Activated CD4-positive, alpha-beta T cell treated with anti-CD3 and anti-CD28 coated beads, Interleukin-2, amount 10 ng/mL, durations not matched to agents 24 days and 14 days (primary cell): ENCODE measurements at regions not wholly inside any gene's neighbourhood (a gene's known extent, or its start where the extent isn't known, plus 50 kb on each side); places are given as distances from the start of the nearest gene placed in this dataset.
"Not testable (repeated sequence)": the region's sequence is repeated elsewhere in the genome, so short reads cannot be mapped to it uniquely, and the experiment has no call there.

Source experiments
- DNase-seq: peaks from one replicate; pipeline ENCODE4 v3.0.0; 2022
- H3K27ac Mint-ChIP-seq: one replicate; pipeline ENCODE4 v1.8.0; 2022; ENCODE audit warnings: mild to moderate bottlenecking, mixed read lengths
- H3K27me3 Mint-ChIP-seq: one replicate; pipeline ENCODE4 v1.8.0; 2022; ENCODE audit warnings: mixed read lengths
- H3K36me3 Mint-ChIP-seq: one replicate; pipeline ENCODE4 v1.8.0; 2022; ENCODE audit warnings: low read depth, mild to moderate bottlenecking, mixed read lengths
- H3K4me1 Mint-ChIP-seq: one replicate; pipeline ENCODE4 v1.8.0; 2021; ENCODE audit warnings: mixed read lengths
- H3K4me3 Mint-ChIP-seq: one replicate; pipeline ENCODE4 v1.8.0; 2022; ENCODE audit warnings: mild to moderate bottlenecking, moderate library complexity, mixed read lengths
- H3K9me3 Mint-ChIP-seq: one replicate; pipeline ENCODE4 v1.8.0; 2021; ENCODE audit warnings: mixed read lengths
- intact Hi-C: fragments of 100-400 bp; cut with micrococcal nuclease; formaldehyde crosslinking; loops from one replicate; pipeline ENCODE4 v1.15.1; 2023

DNA sequence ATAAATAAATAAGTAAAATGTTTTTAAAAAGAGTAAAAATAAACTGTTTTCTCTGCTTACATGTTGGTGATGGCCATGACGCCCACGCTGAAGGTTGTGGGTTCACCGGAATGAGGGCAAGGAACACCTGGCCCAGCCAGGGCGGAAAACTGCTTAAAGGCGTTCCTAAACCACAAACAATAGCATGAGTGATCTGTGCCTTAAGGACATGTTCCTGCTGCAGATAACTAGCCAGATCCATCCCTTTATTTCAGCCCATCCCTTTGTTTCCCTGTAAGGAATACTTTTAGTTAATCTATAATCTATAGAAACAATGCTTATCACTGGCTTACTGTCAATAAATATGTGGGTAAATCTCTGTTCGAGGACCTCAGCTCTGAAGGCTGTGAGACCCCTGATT, 63.3 kb upstream of the CEP78 start:
- H3K27me3 Mint-ChIP-seq: peaks cover 18% of the 10 kb centered on the region
- DNase-seq, H3K4me3 Mint-ChIP-seq, H3K4me1 Mint-ChIP-seq, intact Hi-C loops, H3K36me3 Mint-ChIP-seq, H3K27ac Mint-ChIP-seq, H3K9me3 Mint-ChIP-seq: not testable (repeated sequence)

DNA sequence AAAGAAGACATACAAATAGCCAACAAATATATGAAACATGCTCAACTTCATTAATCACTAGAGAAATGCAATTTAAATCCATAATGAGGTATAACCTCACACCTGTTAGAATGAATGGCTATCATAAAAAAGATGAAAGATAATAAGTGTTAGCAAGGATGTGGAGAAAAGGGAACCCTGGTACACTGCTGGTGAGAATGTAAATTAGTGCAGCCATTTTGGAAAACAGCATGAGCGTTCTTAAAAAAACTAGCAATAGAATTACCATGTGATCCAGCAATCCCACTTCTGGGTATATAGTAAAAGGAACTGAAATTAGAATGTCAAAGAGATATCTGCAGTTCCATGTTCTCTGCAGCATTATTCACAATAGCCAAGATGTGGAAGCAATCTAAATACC, 64.2 kb upstream of the CEP78 start:
- H3K9me3 Mint-ChIP-seq: peaks cover 3% of the 10 kb centered on the region
- no peak overlapping the region for H3K27ac Mint-ChIP-seq
- H3K4me1 Mint-ChIP-seq: no peaks in the 10 kb centered on the region
- DNase-seq: no peak
- H3K27me3 Mint-ChIP-seq: peaks cover 15% of the 10 kb centered on the region
- no peaks in the 10 kb centered on the region for H3K36me3 Mint-ChIP-seq
- no peak overlapping the region for H3K4me3 Mint-ChIP-seq
- intact Hi-C loops: no loop called here

DNA sequence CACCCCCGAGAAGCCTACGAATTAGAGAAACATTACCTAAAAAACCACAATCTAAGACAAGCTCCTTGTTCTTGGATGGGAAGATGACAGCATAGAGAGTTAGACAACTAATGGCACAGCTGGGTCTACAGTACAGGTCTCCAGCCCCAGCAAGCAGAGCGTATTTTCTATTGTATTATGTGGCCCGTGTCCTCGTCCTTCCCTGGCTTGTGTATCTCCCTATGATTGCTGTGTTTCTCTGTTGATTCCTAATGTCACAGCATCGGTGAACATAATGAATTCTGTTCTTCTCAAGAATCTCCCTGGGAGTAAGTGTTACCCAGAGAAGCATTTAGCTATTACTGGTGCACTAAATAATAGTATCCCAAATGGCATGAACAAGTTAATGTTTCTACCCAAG, 66.8 kb upstream of the CEP78 start:
- peaks cover 2% of the 10 kb centered on the region for H3K4me1 Mint-ChIP-seq
- H3K9me3 Mint-ChIP-seq: peaks cover 6% of the 10 kb centered on the region
- DNase-seq: no peak
- H3K27me3 Mint-ChIP-seq: peaks cover 14% of the 10 kb centered on the region
- no peak overlapping the region for H3K4me3 Mint-ChIP-seq
- peaks cover 2% of the 10 kb centered on the region for H3K36me3 Mint-ChIP-seq
- intact Hi-C loops: no loop called here
- no peak overlapping the region for H3K27ac Mint-ChIP-seq

DNA sequence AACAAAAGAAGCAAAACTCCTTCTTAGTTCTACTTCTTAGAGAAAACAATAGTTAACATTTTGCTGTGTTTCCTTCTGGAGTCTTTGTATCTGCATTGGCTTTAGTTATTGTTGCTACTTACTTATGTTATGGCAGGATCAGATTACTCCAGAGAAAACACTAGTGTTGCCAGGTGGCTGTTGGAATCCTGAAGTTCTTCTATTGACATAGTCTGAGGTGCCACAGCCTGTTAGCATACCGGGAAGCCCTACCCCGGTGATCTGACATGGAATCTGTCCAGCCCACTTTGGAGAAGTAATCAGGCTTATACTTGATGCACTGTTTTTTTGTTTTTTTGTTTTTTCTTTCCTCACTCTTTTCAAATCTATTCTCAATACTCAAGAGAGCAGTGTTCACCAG, 68.5 kb upstream of the CEP78 start:
- Mint-ChIP-seq H3K9me3 (peaks cover 14% of the 10 kb centered on the region), H3K27me3 (peaks cover 13% of the 10 kb centered on the region), H3K36me3 (peaks cover 4% of the 10 kb centered on the region), H3K27ac (no peak overlapping the region), H3K4me1 (peaks cover 2% of the 10 kb centered on the region), H3K4me3 (no peak overlapping the region)
- intact Hi-C loops: no loop called here
- no peak for DNase-seq

DNA sequence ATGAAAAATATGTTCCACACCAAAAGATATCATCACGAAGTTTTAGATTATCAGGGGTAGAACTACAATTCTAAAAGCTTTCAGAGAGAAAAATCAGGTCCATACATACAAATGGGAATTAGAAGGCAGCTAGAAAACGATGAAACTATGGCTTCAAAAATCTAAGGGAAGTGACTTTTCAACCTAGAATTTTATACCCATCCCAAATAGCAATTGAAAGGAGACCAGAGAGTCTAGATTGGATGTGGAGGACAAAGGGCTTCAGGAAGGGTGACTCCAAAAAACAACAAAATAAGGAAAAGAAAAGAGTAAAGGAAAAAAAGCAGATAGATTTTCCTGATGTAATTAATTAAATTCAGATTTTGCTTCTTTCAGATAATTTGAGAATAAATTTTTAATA, 72.0 kb upstream of the CEP78 start:
- Mint-ChIP-seq H3K27me3 (peaks cover 13% of the 10 kb centered on the region), H3K4me1 (peaks cover 2% of the 10 kb centered on the region), H3K4me3 (no peak overlapping the region), H3K9me3 (peaks cover 11% of the 10 kb centered on the region), H3K36me3 (peaks cover 4% of the 10 kb centered on the region), H3K27ac (no peak overlapping the region)
- no peak for DNase-seq
- intact Hi-C loops: no loop called here

DNA sequence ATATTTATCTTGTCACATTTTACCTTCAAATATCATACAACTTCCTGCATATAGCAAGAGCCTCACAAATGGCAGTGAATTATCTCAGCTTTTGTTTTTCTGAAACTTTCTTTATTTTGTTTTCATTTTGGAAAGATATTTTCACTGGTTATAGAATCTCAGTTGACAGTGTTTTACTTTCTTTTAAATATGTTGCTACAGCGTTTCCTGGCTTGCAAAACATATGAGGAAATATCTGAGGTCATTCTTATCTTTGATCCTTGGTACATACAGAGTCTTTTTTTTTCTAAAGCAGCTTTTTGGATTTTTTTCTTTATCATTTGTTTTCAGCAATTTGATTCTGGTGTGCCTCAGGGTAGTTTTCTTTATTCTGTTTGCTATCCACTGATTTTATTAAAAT, 77.6 kb upstream of the CEP78 start:
- H3K27me3 Mint-ChIP-seq: peaks cover 41% of the 10 kb centered on the region
- DNase-seq: no peak
- H3K9me3 Mint-ChIP-seq: peaks cover under 1% of the 10 kb centered on the region
- no peaks in the 10 kb centered on the region for H3K4me1 Mint-ChIP-seq
- intact Hi-C loops: no loop called here
- no peak overlapping the region for H3K27ac Mint-ChIP-seq
- H3K36me3 Mint-ChIP-seq: no peaks in the 10 kb centered on the region
- H3K4me3 Mint-ChIP-seq: no peak overlapping the region

DNA sequence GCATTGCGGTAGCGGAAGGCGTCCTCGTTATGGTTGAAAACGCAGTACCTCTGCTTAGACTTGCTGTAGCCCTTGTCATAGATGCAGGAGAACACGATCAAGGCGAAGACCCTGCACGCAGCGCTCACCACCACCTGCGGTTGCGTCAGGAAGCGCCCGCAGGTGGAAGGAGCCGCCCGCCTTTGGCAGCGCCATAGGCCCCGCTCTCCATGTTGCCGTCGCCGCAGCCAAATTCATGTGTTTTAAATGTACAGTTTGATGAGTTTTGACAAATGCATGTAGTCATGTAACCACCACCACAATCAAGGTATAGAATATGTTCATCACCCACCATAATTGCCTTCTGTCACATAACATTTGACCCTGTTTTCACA, 84.9 kb upstream of the CEP78 start:
- Mint-ChIP-seq H3K36me3 (no peaks in the 10 kb centered on the region), H3K27ac (no peak overlapping the region), H3K4me1 (no peaks in the 10 kb centered on the region), H3K9me3 (peaks cover 9% of the 10 kb centered on the region), H3K27me3 (peaks cover 16% of the 10 kb centered on the region), H3K4me3 (no peak overlapping the region)
- no peak for DNase-seq
- intact Hi-C loops: no loop called here

DNA sequence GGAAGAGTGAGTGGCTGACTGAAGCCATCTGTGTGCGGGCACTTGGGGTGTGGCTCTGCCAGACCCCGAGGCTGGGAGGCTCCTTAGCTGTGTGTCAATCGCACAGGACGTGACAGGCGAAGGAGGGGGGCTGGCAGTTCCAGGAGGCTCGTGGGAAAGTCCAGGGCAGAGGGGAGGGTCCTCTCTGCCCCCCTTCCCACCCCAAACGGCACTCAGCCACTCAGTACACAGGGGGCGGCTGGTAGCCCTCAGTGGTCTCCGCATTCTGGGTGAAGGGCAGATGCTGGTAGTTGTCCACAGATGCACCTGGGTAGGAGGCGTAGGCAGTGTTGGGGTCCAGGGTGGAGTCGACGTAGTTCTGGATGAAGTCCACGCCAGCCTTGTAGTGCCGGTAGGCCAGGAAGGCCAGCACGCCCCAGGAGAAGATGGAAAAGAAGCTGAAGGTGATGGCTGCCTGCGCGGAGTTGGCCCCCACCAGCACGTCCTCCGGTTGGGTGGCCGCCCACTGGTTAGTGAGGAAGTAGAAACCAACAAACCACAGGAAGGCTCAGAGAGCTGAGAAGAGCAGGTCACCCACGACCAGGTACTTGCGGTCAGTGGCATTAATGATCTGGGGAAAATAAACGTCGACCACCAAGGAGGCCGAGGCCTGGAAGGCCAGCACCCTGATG, 85.4 kb upstream of the CEP78 start:
- intact Hi-C loops: no loop called here

DNA sequence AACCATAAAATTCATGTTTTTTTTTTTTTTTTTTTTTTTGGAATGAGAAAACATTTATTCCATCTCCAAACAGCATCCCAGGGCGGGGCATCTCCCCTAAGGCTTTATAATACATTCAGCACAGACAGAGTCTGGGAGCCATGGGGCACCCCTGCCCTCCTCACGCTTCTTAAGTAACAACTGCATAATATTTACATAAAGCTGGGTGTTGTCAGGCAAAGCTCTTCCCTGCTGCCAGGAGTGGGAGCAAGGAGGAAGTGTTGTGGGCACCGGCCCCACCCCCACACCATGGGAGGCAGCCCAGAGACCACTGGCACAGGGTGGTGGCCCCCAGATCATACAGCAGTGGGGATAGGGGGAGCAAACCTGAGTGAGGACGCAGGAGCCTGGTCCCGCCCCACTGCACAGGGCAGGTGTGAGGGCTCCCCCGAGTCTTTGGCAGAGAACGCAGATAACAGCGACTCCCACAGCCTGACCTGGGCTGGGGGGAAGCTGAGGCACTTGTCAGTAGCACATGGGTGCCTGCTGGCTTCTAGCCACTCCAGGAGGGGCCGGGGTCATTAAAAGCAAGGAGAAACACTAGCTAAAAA, 86.1 kb upstream of the CEP78 start:
- Mint-ChIP-seq H3K36me3 (no peaks in the 10 kb centered on the region), H3K27me3 (peaks cover 10% of the 10 kb centered on the region), H3K9me3 (peaks cover 10% of the 10 kb centered on the region), H3K4me1 (no peaks in the 10 kb centered on the region), H3K4me3 (no peak overlapping the region), H3K27ac (no peak overlapping the region)
- intact Hi-C loops: no loop called here
- no peak for DNase-seq

More for the DNA sequence above, 85.4 kb upstream of the CEP78 start:
- H3K4me1 Mint-ChIP-seq: no peaks in the 10 kb centered on the region
- no peak overlapping the region for H3K27ac Mint-ChIP-seq
- peaks cover 10% of the 10 kb centered on the region for H3K9me3 Mint-ChIP-seq
- H3K27me3 Mint-ChIP-seq: peaks cover 14% of the 10 kb centered on the region
- H3K36me3 Mint-ChIP-seq: no peaks in the 10 kb centered on the region
- DNase-seq: no peak
- no peak overlapping the region for H3K4me3 Mint-ChIP-seq

DNA sequence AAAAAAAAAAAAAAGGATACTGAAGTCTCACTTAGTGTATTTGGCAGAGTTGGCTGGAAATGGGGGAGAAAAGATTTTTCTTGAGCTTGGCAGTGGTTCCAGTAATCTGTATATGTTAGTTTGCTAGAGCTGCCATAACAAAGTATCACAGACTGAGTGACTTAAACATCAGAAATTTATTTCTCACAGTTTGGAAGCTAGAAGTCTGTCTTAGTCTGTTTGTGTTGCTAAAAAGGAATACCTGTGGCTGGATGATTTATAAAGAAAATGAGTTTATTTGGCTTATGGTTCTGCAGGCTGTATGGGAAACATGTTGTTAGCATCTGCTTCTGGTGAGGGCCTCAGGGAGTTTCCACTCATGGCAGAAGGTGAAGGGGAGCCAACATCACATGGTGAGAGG, 89.6 kb upstream of the CEP78 start:
- Mint-ChIP-seq H3K4me3 (no peak overlapping the region), H3K27ac (no peak overlapping the region), H3K9me3 (peaks cover 26% of the 10 kb centered on the region), H3K27me3 (no peaks in the 10 kb centered on the region), H3K4me1 (no peaks in the 10 kb centered on the region), H3K36me3 (no peaks in the 10 kb centered on the region)
- DNase-seq: no peak
- intact Hi-C loops: no loop called here

DNA sequence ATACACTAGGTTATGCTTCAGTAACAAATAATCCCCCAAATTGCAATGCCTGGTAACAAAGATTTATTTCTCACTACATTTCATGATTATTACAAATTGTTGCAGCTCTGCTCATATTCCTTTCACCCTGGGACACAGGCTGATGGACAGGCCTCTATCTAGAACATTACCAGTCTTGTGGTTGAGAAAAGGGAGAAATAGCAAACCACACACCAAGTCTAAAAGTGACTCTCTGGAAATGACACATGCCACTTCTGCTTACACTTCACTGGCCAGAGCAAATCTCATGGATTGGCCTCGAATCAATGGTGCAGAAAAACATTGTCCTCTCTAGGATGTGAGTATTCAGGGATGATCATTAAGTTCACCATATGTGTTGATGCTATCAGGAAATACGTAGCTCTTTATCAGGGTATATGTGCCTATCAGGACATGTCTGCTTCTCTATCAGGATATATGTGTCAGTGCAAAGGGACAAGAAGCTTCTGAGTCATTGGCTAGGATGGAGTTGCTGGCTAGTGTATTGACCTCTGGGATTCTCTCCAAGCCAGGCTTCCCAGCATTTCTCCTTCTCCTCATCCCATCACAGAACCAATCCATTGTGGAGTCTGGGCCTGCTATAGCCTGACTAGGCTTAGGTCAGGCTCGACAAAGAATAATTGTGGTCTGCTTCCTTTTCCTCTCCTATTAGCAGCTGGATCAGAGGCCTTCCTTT, 91.1 kb upstream of the CEP78 start:
- H3K27ac Mint-ChIP-seq: no peak overlapping the region
- H3K4me3 Mint-ChIP-seq: no peak overlapping the region
- H3K9me3 Mint-ChIP-seq: peaks cover 29% of the 10 kb centered on the region
- intact Hi-C loops: no loop called here
- no peaks in the 10 kb centered on the region for H3K36me3 Mint-ChIP-seq
- no peaks in the 10 kb centered on the region for H3K27me3 Mint-ChIP-seq
- no peaks in the 10 kb centered on the region for H3K4me1 Mint-ChIP-seq
- no peak for DNase-seq

DNA sequence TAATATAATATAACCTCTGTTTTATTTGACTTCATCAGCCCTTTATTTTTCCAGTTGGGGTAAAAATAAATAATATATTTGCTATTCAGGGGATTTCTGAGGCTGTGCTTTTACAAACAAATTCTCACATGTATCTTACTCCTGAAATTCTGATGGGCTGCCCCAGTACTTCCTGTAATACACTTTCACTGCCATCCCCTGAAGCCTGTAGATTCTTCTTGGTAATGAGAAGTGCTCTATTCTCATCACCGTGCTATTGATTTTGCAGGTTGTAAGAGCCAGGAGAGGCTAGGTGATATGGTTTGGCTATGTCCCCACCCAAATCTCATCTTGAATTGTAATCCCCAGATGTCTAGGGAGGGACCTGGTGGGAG, 91.9 kb upstream of the CEP78 start:
- Mint-ChIP-seq H3K4me1 (no peaks in the 10 kb centered on the region), H3K27ac (no peak overlapping the region), H3K36me3 (no peaks in the 10 kb centered on the region), H3K4me3 (no peak overlapping the region), H3K27me3 (no peaks in the 10 kb centered on the region), H3K9me3 (peaks cover 35% of the 10 kb centered on the region)
- intact Hi-C loops: no loop called here
- no peak for DNase-seq

DNA sequence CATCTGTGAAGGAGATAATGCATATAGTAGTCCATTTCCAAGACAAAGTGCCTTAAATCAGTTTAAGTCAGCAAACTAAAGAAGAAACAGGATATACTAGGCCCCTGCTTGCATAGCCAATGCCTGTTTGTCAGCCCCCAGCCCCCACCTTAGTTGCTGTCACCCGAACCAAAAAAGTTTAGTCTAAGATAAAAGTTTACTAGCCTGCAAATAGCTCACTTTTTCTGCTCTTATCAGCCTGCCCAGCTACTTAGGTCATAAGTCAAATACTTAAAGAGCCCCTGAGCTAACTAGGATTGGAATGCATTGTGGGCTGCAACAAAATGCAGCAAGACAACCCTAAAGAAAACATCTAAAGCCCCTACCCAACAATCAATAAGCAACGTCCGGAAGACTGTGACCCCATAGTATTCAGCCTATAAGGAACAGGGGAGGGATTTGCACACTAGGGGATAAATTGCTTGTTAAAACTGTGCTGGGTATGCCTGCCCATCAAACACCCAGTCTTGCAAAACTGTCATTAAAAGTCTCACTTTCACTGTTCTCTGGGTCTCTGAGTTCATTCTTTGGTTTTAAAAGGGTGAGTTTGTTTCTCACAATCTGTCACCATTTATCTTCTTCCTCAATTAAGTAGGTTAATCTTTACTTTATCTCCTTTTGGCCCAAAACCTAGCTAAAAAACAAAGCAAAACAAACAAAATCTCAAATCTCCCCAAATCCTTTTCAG, 92.4 kb upstream of the CEP78 start:
- Mint-ChIP-seq H3K27me3 (no peaks in the 10 kb centered on the region), H3K36me3 (no peaks in the 10 kb centered on the region), H3K4me1 (no peaks in the 10 kb centered on the region), H3K27ac (no peak overlapping the region), H3K4me3 (no peak overlapping the region), H3K9me3 (peaks cover 35% of the 10 kb centered on the region)
- intact Hi-C loops: no loop called here
- DNase-seq: no peak

DNA sequence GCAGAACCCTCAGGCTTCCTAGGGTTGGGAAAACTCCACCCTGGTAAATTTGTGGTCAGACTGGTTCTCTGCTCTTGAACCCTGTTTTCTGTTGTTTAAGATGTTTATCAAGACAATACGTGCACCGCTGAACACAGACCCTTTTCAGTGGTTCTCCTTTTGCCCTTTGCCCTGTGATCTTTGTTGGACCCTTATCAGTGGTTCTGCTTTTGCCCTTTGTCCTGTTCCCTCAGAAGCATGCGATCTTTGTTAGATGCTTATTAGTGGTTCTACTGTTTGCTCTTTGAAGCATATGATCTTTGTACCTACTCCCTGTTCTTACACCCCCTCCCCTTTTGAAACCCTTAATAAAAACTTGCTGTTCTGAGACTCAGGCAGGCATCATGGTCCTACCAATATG, 93.6 kb upstream of the CEP78 start:
- H3K9me3 Mint-ChIP-seq: peaks cover 38% of the 10 kb centered on the region
- DNase-seq, H3K4me1 Mint-ChIP-seq, H3K4me3 Mint-ChIP-seq, intact Hi-C loops, H3K27ac Mint-ChIP-seq, H3K27me3 Mint-ChIP-seq, H3K36me3 Mint-ChIP-seq: not testable (repeated sequence)
